ENCODE measurements at regions not wholly inside any gene's neighbourhood (a gene's known extent, or its start where the extent isn't known, plus 50 kb on each side); places are given as distances from the start of the nearest gene placed in this dataset.

GRCh38 chrX:46383006-46383405 lies 162.2 kb downstream of the ZNF674 start:
- ATAC-seq (replicated peaks) (no peak), DNase-seq (no peak)
- Mint-ChIP-seq H3K4me3 (no peak overlapping the region), H3K27me3 (peaks cover 4 to 6% of the 10 kb centered on the region in 2 donors), H3K36me3 (no peaks in the 10 kb centered on the region), H3K9me3 (no peaks in the 10 kb centered on the region), H3K4me1 (peaks cover 3 to 12% of the 10 kb centered on the region in 2 donors), H3K27ac (no peak overlapping the region)

- no peak overlapping the region for H3K4me3 Mint-ChIP-seq
- H3K4me1 Mint-ChIP-seq, result peaks cover 3 to 12% of the 10 kb centered on the region in 2 donors
- no peaks in the 10 kb centered on the region for H3K36me3 Mint-ChIP-seq
- peaks cover under 1 to 4% of the 10 kb centered on the region in 2 donors for H3K27me3 Mint-ChIP-seq
- DNase-seq, result no peak
- H3K9me3 Mint-ChIP-seq, result no peaks in the 10 kb centered on the region
- no peak for ATAC-seq (replicated peaks)
- H3K27ac Mint-ChIP-seq, result no peak overlapping the region
Observed at GRCh38 chrX:46382595-46382994, 162.6 kb downstream of the ZNF674 start.

GRCh38 chrX:46381630-46382029 lies 163.6 kb downstream of the ZNF674 start:
- Mint-ChIP-seq H3K36me3 (no peaks in the 10 kb centered on the region), H3K4me1 (peaks cover 3 to 12% of the 10 kb centered on the region in 2 donors), H3K9me3 (no peaks in the 10 kb centered on the region), H3K27ac (no peak overlapping the region), H3K4me3 (no peak overlapping the region), H3K27me3 (peaks cover 0 to 4% of the 10 kb centered on the region in 2 donors)
- peak; percentile 11 for DNase-seq
- peak; percentile 66 to 69 for ATAC-seq (replicated peaks)

- Mint-ChIP-seq H3K4me1 (peaks cover 3 to 12% of the 10 kb centered on the region in 2 donors), H3K27ac (no peak overlapping the region), H3K36me3 (no peaks in the 10 kb centered on the region), H3K27me3 (peaks cover 0 to 6% of the 10 kb centered on the region in 2 donors), H3K4me3 (no peak overlapping the region), H3K9me3 (no peaks in the 10 kb centered on the region)
- ATAC-seq (replicated peaks), result no peak
- no peak for DNase-seq
Observed at GRCh38 chrX:46380148-46380752, 165.0 kb downstream of the ZNF674 start.

GRCh38 chrX:46376246-46376885 lies 168.9 kb downstream of the ZNF674 start:
- peaks cover 0 to 8% of the 10 kb centered on the region in 2 donors for H3K27me3 Mint-ChIP-seq
- H3K27ac Mint-ChIP-seq, result no peak overlapping the region
- ATAC-seq (replicated peaks) (peak; percentile 50 to 61), DNase-seq (no peak)
- no peaks in the 10 kb centered on the region for H3K36me3 Mint-ChIP-seq
- H3K9me3 Mint-ChIP-seq, result no peaks in the 10 kb centered on the region
- H3K4me1 Mint-ChIP-seq, result peaks cover 3 to 10% of the 10 kb centered on the region in 2 donors
- H3K4me3 Mint-ChIP-seq, result no peak overlapping the region

- H3K4me3 Mint-ChIP-seq, result no peak overlapping the region
- ATAC-seq (replicated peaks), result no peak
- H3K36me3 Mint-ChIP-seq, result no peaks in the 10 kb centered on the region
- no peak for DNase-seq
- peaks cover 0 to 8% of the 10 kb centered on the region in 2 donors for H3K27me3 Mint-ChIP-seq
- no peaks in the 10 kb centered on the region for H3K9me3 Mint-ChIP-seq
- no peak overlapping the region for H3K27ac Mint-ChIP-seq
- H3K4me1 Mint-ChIP-seq, result peaks cover 3 to 8% of the 10 kb centered on the region in 2 donors
Observed at GRCh38 chrX:46375831-46376230, 169.4 kb downstream of the ZNF674 start.

- Mint-ChIP-seq H3K36me3 (no peaks in the 10 kb centered on the region), H3K27me3 (peaks cover 0 to 8% of the 10 kb centered on the region in 2 donors), H3K27ac (no peak overlapping the region), H3K4me1 (no peaks in the 10 kb centered on the region), H3K9me3 (no peaks in the 10 kb centered on the region), H3K4me3 (no peak overlapping the region)
- no peak for DNase-seq
- no peak for ATAC-seq (replicated peaks)
Observed at GRCh38 chrX:46374371-46374770, 170.8 kb downstream of the ZNF674 start.

GRCh38 chrX:46367491-46367890 lies 177.7 kb downstream of the ZNF674 start:
- no peak overlapping the region for H3K27ac Mint-ChIP-seq
- no peaks in the 10 kb centered on the region for H3K4me1 Mint-ChIP-seq
- peaks cover 0 to 4% of the 10 kb centered on the region in 2 donors for H3K27me3 Mint-ChIP-seq
- no peaks in the 10 kb centered on the region for H3K9me3 Mint-ChIP-seq
- H3K36me3 Mint-ChIP-seq, result no peaks in the 10 kb centered on the region
- DNase-seq, result no peak
- no peak overlapping the region for H3K4me3 Mint-ChIP-seq
- ATAC-seq (replicated peaks), result no peak

GRCh38 chrX:46366381-46367207 lies 178.6 kb downstream of the ZNF674 start:
- H3K4me1 Mint-ChIP-seq, result no peaks in the 10 kb centered on the region

GRCh38 chrX:46354481-46354880 lies 190.7 kb downstream of the ZNF674 start:
- DNase-seq, result no peak
- Mint-ChIP-seq H3K27me3 (no peaks in the 10 kb centered on the region), H3K9me3 (peaks cover 0 to 2% of the 10 kb centered on the region in 2 donors), H3K36me3 (no peaks in the 10 kb centered on the region), H3K27ac (no peak overlapping the region), H3K4me1 (no peaks in the 10 kb centered on the region), H3K4me3 (no peak overlapping the region)
- ATAC-seq (replicated peaks), result no peak

More at GRCh38 chrX:46366381-46367207, 178.6 kb downstream of the ZNF674 start:
- ATAC-seq (replicated peaks) (no peak), DNase-seq (no peak)
- H3K36me3 Mint-ChIP-seq, result no peaks in the 10 kb centered on the region
- H3K4me3 Mint-ChIP-seq, result no peak overlapping the region
- H3K9me3 Mint-ChIP-seq, result no peaks in the 10 kb centered on the region
- no peak overlapping the region for H3K27ac Mint-ChIP-seq
- H3K27me3 Mint-ChIP-seq, result peaks cover 0 to 4% of the 10 kb centered on the region in 2 donors

- Mint-ChIP-seq H3K9me3 (no peaks in the 10 kb centered on the region), H3K4me3 (no peak overlapping the region), H3K36me3 (no peaks in the 10 kb centered on the region), H3K27me3 (peaks cover 0 to 21% of the 10 kb centered on the region in 2 donors), H3K4me1 (no peaks in the 10 kb centered on the region), H3K27ac (no peak overlapping the region)
- no peak for DNase-seq
- ATAC-seq (replicated peaks), result no peak
Observed at GRCh38 chrX:46341767-46342322, 203.4 kb downstream of the ZNF674 start.

- no peaks in the 10 kb centered on the region for H3K4me1 Mint-ChIP-seq
- ATAC-seq (replicated peaks) (no peak), DNase-seq (no peak)
- H3K9me3 Mint-ChIP-seq, result no peaks in the 10 kb centered on the region
- H3K4me3 Mint-ChIP-seq, result no peak overlapping the region
- peaks cover 0 to 21% of the 10 kb centered on the region in 2 donors for H3K27me3 Mint-ChIP-seq
- no peaks in the 10 kb centered on the region for H3K36me3 Mint-ChIP-seq
- no peak overlapping the region for H3K27ac Mint-ChIP-seq
Observed at GRCh38 chrX:46340696-46341095, 204.5 kb downstream of the ZNF674 start.

GRCh38 chrX:46333550-46333949 lies 211.7 kb downstream of the ZNF674 start:
- H3K27ac Mint-ChIP-seq, result no peak overlapping the region
- no peaks in the 10 kb centered on the region for H3K4me1 Mint-ChIP-seq
- ATAC-seq (replicated peaks) (no peak), DNase-seq (no peak)
- peaks cover 0 to 13% of the 10 kb centered on the region in 2 donors for H3K27me3 Mint-ChIP-seq
- no peak overlapping the region for H3K4me3 Mint-ChIP-seq
- H3K36me3 Mint-ChIP-seq, result no peaks in the 10 kb centered on the region
- H3K9me3 Mint-ChIP-seq, result no peaks in the 10 kb centered on the region

GRCh38 chrX:46330981-46331380 lies 214.2 kb downstream of the ZNF674 start:
- ATAC-seq (replicated peaks) (no peak), DNase-seq (no peak)
- H3K27me3 Mint-ChIP-seq, result peaks cover 0 to 17% of the 10 kb centered on the region in 2 donors

More at GRCh38 chrX:46330981-46331380, 214.2 kb downstream of the ZNF674 start:
- Mint-ChIP-seq H3K36me3 (no peaks in the 10 kb centered on the region), H3K4me1 (no peaks in the 10 kb centered on the region), H3K9me3 (no peaks in the 10 kb centered on the region), H3K27ac (no peak overlapping the region), H3K4me3 (no peak overlapping the region)

Data from stimulated activated naive B cell treated with anti-CD40 and anti-IgM and Interleukin-4, amounts not matched to agents 10 μg/mL and 1 μg/mL and 100 μg/mL, for 72 hours (primary cell).